CD1c-positive myeloid dendritic cell (primary cell): ENCODE measurements at regions not wholly inside any gene's neighbourhood (a gene's known extent, or its start where the extent isn't known, plus 50 kb on each side); places are given as distances from the start of the nearest gene placed in this dataset.

Experiments used
- DNase-seq: peaks from one replicate; pipeline ENCODE4 v3.0.0-alpha.2; 2016; ENCODE audit errors: extremely low spot score

DNA sequence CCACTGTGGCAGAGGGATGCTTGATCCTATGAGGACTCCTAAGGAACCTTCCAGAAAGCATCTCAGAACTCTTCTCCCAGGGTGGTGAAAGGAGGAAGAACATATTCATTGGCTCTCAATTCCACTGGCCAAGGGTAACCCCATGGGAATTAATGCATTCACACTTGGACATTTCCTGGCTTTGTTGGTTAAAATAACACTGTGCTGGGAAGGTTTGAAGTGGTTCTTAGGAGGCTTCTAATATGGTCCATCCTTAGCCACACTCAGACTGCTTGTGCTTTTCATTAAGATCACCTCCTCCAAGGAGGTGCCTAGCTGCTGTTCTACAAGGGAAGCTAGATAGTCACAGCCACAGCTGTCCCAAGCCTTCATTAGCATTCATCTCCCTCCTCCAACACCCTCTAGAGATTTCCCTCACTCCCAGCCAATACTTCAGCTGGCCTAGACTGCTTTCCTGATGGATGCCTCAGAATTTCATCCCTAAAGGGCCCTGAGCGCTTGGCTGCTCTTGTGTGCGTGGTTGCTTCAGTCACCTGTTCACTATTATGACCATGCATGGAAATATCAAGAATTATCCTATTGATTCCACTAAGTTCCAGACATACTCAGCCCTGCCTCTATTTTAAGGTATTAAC is 544.4 kb downstream of the PLPP3 start:
- DNase-seq = no peak

DNA sequence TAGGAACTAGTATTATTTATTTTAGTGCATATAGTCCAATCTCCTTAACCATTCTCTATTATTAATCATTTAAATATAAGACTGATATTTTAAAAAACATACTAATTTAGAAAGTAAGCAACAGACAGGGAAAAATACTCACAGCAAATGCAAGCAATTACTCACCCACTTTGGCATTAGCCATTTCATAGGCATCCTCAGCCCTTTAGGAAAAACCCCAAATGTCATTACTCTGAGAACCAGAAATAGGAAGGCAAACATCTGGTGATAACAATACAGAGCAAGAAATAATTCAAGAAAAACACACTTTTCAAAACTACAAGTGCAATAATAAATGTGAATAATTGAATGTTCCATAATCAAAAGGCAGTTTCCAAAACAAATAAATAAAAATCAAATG is 545.1 kb downstream of the PLPP3 start:
- no peak for DNase-seq

DNA sequence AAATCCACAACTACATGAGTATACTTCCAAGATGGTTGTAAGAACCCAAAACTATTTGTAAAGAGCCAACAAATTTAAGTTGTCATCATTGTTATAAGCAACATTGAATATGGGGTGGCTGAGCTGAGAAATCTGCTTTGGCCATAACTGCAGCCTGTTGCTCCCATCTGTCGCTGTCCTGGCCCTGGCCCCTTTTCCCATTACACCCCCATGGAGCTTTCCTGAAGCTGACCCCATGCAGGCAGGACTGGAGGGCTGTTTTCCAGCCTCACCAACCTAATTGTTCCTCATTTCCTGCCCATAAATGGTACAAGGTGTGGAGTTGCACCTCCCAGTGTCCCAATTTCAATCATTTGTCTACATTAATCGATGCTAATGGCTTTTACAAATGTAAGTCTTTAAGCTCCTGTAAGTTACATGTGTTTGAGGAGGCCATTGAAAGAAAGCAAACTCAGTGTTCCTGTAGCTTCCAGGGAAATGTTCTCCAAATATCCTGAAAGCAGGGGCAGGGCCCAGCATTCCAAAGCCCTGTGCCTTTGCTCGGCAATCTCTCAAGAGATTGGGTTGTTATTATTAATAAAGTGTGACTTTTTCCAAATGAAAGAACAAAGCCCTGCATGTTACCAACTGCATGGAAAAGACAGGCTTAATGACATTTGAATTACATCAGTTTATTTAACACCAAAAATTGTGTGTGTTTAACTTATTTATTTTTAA is 545.9 kb downstream of the PLPP3 start:
- no peak for DNase-seq

DNA sequence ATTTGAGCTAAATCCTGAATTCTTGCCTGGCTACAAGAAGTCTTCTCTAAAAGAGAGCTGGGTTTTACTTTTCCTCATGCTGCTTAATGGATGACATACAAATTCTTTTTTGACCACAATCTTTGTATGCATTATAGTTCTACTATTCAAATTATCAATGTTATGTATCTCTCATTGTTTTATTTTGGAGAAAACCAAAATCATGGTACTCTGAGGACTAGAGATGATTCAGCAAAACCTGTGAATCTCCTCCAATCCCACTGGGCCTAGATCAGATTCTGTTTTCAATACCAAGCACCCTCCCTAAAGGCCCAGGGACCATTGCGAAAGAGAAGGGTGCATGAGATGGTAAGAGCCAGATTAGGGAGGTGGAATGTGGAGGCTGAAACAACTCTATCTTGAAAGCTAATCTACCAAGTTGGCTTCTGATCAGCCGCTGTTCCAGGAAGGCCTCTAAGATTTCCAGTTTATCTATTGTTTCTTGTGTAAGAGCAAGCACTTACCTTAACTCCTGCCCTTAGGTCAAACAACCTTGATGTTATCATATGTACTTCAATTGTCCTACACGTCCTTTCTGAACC is 547.2 kb downstream of the PLPP3 start:
- DNase-seq = no peak

DNA sequence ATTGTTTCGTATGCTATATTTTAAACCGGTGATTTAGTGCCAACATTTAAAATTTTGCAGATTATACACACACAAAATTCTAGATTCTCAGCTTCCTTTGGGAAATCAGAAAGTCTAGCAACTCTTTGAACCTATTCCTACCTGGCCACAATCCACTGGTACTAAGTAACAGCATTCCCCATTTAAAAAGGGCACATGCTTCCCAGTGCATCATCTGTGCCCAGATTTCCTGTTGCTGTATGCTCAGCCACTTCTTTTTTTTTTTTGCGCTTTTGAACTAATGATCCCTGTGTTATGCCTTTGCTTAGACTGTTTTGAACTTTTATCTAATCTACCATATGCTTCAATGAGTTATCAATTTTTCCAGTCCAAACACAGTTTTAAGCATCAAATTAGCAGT is 548.4 kb downstream of the PLPP3 start:
- DNase-seq = no peak

DNA sequence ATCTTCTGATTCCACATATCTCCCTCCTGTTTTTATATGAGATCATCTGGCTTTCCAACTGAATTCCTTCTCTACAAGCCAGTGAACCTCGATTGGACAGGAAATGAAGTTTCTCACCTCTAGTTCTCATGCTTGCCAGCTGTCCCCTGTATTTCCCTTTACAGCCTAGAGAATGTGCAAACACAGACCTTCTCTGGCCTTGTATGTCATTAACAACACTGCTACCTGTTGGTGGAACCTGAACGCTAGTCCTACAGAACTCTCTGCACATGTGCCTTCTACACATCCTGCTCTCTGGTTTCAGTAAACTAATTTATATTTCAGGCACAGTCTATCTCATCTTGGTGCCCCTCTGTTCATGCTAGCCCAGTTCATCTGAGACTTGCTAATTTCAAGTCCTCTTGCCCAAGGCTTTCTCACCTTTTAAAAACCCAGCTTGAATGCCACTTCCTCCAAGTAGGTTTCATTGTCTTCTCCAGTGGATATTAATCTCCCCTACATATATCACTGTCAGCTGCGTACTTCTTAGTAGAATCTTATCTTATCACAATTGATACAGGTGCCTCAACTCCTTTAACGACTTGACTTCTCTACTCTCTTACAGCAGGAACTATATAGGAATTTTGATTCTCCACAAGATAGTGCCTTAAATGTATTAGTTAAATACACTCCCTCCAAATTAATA is 549.9 kb downstream of the PLPP3 start:
- DNase-seq = no peak

DNA sequence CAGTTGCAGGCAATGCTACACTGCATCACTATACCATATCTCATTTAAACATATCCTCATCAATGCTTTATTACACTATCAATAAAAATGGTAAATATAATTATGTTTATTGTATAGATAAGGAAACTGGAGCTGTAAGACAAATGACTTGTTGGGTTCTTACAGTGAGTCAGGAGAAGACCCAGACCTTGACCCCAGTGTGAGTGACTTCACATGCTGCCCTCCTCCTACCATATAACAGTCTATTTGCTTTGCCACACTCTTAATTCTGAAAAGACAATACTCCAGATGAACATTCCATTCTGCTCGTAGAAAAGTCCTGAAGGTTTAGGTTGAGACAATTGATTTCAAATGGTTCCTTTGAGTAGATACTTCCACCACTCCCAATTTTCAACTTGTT is 550.5 kb downstream of the PLPP3 start:
- DNase-seq = no peak

DNA sequence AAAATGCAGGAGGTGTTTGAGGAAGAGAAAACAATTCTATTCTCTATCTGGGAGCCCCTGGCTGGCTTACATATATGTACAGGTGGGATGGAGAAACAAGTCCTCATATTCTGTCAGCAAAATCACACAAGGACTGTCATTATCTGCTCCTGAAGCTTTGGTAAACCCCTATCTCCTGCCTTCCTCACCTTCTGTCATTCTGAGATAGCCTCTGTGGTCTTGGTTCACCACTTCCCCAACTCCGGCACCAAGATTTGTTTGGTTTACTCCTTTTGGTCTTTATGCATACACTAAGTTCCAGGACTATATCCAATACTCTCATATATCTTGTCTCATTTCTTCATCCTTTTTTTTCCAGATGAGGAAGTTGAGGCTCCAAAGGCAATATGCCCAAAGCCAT is 551.1 kb downstream of the PLPP3 start:
- no peak for DNase-seq

DNA sequence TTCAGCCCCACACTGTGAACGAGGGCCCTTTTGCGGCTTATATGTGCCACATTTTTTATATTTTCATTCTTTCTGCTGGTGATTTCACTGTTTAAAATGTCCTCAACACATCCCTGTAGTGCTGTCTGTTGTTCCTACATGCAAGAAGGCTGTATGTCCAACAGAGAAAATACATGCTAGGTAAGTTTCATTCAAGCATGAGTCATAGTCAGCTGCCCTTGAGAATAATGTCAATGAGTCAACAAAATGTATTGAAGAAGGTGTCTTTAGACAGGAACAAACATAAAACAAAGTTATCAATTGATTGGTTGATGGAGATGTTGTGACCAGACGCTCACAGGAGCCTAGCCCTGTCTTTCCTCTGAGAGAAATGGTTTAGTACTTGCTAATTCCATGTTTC is 553.4 kb downstream of the PLPP3 start:
- DNase-seq = no peak

DNA sequence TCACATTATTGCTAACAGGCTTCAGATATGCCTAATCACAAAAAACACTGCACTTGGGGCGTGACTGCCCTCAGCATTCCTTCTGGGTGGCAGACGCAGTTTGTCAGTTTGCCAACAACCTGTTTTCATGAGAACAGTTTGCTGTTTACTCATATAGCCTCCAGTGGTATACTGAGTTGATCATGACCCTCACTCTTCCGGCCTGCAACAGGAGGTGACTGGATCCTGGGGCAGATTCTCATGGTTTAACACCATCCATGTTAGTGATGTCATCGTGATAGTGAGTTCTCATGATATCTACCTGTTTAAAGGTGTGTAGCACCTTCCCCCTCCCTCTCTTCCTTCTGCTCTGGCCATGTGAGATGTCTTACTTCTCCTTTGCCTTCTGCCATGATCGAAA is 555.2 kb downstream of the PLPP3 start:
- no peak for DNase-seq

DNA sequence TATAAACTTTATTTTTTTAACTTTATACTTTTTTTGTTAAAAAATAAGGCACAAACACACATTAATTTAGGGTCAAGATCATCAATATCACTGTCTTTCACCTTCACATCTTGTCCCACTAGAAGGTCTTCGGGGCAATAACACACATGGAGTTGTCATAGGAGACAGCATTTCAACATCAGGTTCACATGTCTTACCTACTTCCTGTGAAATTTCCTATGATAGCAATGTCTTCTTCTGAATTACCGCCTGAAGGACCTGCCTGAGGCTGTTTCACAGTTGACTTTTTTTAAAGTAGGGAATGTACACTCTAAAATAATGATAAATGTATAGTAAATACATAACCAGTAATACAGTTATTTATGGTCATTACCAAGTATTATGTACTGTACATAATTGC is 559.4 kb downstream of the PLPP3 start:
- no peak for DNase-seq

DNA sequence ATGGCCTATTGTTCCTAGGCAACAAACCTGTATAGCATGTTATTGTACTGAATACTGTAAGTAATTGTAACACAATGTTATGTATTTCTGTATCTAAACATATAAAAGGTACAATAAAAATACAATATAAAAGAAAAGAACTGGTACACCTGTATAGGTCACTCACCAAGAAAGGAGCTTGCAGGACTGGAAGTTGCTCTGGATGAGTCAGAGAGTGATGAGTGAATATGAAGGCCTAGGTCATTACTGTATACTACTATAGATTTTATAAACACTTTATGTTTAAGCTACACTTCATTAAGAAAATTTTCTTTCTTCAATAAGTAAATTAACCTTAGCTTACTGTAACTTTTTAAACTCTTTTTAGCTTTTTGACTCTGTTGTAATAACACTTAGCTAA is 559.9 kb downstream of the PLPP3 start:
- DNase-seq = no peak

DNA sequence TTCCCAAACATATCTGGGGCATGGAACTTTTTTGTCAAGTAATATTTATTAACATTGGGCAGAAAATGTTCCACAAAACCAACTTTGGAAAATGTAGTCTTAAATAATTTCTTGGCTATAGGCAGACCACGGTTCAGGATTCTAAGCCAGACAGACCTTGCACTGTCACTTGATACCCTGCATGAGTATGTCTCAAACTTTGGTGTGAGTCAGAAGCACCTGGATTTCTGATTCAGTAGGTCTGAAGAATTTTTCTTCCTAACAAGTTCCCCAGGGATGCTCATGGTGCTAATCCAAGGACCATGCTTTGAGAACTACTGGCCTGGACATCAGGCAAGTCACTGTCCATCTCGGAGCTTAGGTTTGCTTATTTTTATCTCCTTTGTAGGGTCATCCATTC is 562.0 kb downstream of the PLPP3 start:
- no peak for DNase-seq

DNA sequence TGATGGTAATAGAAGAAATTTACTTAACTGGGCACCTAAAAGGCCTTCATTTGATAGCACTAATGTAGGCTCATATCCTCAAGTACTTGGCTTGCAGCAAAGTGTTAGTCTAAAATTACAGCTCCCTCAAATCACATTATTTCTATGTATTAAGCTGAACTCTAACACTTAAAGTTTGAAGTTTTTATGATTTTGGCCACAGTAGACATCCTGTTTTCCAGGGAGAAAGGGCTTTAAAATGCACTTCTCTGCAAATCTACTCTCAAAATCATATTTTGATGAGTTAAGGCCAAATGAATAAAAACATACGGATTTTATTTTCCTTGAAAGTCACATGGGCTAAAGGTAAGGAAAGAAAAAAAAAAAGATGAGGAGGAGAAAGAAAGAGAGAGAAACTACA is 575.5 kb downstream of the PLPP3 start:
- no peak for DNase-seq

DNA sequence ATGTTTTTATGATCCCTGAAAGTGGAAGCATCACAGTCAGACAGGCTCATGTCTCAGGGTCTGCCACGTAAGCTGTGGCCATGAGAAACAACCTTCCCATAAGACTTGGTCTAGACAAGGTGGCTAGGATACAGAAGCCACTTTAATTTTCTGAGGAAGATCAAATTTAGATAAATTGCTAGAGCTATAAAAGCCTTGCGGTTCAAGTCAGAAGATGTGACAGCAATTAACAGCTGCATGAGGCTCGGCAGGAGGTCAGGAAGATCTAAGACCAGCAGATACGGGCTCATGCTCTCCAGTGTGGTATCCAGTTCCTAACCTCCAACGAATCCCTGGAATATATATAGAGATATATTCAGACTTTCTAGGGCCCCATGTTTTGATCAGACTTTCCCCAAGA is 577.1 kb downstream of the PLPP3 start:
- no peak for DNase-seq

DNA sequence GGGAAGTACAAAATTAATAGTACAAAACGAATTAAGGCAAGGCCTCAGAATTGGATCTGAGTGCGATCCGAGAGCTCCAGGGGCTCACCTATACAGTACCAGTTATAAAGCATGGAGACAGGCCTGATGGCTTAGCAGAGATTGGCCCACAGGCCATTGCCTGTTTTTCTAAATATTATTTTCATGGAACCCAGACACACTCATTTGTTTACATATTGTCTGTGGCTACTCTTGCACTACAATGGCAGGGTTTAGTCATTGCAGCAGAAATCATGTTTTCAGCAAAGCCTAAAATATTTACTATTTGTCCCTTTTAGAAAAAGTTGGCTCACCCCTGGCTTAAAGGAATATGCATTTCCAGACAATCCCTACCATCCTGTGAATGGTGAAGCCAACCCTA is 578.9 kb downstream of the PLPP3 start:
- no peak for DNase-seq

DNA sequence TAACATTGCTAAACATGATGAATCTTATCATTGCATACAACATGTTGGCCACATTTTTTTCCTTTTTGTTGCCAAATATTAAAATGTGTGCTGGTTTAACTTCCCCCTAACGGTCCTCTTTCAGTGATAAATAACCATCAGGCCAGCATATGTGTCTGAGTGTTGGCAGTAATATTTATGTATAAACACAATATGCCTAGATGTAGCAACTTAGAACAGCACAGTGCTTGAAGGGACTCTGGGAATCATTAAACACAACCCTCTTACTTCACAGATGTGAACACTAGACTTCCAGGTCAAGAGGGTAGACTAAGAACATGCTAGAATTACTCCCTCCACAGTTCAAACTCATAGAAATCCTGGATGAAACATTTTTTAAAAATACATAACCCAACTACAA is 581.8 kb downstream of the PLPP3 start:
- no peak for DNase-seq

DNA sequence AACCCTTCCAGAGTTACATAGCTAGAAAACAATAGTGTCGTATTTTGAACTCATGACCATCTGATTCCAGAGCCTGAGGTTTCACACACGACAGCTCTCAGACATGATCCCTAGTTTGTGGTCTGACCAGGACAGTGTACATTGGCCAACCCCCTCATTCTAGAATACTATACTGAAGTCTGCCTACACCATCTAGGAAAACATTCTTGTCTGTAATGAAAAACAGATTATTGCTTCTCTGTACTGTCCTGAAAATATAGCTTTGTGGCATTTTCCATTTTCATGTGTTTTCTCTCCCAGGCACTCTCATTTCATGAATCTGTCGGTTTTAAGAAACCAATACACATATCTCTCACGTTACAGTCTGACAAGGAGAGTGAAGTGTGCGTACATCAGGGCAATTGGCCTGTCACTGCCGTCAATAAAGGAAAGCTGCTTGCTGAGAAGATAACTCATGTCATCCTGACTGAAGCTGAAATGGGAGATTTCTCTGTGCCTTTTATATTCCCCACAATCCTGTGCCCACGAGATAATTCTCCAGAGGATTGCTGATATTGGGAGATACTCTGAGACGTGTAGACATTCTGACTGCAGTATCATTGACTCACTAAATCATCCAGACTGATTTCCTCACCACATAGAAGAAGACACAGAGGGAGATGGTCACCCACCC is 585.6 kb downstream of the PLPP3 start:
- DNase-seq = no peak

DNA sequence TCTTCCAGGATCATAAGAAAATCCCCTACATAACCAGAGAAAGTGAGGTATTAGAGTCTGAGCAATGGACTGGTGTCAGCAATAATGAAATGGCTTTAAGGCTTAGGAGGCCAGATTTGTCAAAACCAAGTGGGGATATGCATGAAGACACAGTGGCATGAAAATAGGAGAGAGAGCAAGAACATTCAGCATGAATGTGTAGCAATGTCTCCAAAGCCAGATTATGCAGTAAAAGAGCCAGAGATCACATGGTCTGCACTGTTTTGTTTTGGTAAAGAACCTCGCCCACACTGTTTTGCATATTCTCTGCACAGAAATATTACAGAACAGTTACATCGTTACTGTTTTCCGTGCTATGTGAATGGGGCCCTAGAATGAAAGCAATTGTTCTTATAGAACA is 589.4 kb downstream of the PLPP3 start:
- no peak for DNase-seq

DNA sequence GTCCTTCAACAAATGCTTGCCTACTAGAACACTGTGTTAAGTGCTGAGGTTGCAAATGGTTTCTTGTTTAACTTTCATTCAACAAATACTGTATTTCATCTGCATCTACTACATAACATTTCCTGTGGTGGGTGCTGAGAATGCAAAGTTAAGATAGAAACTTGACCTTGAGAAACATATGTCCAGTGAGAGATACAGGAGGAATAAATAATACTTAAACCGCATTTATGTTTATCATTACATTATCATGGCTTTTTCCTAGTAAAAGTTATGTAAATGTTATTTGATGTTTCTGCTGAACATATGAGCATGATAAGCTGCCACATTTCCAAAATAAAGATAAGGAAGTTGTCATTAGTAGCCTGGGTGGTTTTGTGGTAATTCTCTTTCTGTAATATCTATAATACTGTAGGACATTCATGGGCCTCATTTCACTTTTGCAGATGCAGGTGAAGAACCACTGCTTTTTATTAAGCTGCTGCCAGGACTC is 590.4 kb downstream of the PLPP3 start:
- DNase-seq = no peak

DNA sequence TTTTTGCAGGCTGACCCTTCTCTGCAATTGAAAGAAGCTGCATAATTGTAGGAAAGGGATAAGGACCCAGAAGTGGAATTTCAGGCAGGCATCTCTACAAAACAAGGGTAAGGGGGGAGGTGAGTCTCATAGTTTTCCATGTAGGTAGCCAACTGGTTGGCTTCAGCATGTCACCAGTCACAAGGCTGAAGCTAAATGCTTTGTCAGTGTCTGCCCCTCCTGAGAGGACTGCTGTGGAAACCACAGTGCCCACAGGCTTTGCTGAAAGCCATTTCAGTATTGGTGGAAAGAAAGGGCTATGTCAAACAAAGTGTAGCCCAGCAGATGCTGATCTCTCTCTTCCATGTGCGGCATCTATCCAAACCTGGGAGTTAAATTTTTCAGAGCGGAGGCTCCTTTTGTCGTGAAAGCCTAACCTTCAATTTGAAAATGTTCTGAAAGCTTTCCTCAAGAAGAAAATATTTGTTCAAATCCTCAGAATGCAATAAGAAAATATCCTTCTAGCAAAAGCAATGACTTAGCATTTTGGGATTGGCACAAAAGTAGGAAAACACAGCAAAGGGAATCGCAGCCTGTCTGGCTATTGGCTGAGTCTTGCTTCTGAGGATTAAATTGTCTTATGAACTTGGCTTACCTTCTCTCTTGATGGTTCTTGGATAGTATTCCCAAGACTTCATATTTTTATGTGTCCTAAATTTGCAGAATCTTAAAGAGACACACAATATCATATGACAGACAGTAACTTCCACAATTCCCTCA is 591.7 kb downstream of the PLPP3 start:
- DNase-seq = no peak

DNA sequence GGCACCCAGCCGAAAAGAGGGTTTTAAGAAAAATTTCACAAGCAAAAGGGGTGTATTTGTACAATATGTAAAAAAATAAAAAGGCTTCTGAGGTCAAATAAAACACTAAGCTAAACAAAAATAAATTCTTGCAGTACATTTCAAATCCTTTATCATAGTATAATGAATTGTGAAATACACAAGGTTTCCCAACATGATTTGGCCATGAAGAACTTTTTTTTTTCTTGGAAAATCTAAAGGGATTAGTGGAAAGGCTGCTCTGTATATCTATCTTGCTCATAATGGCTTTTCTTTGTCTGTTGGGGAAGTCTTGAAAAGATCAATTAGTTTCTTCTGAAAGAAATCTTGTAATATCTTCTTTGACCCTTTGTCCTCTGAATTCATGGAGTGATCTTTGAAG is 593.4 kb downstream of the PLPP3 start:
- no peak for DNase-seq
